Natural killer cell treated with Interleukin-12 subunit alpha and Interleukin-12 subunit beta and Interleukin-15 and Interleukin-18, amount 100 ng/mL, for 72 hours (primary cell): ENCODE measurements at regions not wholly inside any gene's neighbourhood (a gene's known extent, or its start where the extent isn't known, plus 50 kb on each side); places are given as distances from the start of the nearest gene placed in this dataset.

Experiments
- ATAC-seq, 2 donors: fragments of 150-1000 bp; cut with Tn5 transposase in 1 of 2; sonication (Bioruptor Pico), chemical (Tn5 transposase) in 1 of 2; 2 replicates each; pipeline ENCODE4 v1.10.0; 2021
- DNase-seq: peaks from one replicate; pipeline ENCODE4 v3.0.0; 2022; ENCODE audit warnings: low spot score
- H3K27ac Mint-ChIP-seq, 2 donors: 1 replicate in 1 of 2; 2 replicates in 1 of 2; pipeline ENCODE4 v1.8.0; 2022; ENCODE audit warnings: mixed read lengths in 2 of 2, mild to moderate bottlenecking in 1 of 2, moderate library complexity in 1 of 2
- H3K27me3 Mint-ChIP-seq, 2 donors: 1 replicate in 1 of 2; 2 replicates in 1 of 2; pipeline ENCODE4 v1.8.0; 2022; ENCODE audit warnings: mixed read lengths in 2 of 2
- H3K36me3 Mint-ChIP-seq: one replicate; pipeline ENCODE4 v1.8.0; 2022; ENCODE audit warnings: mixed read lengths
- H3K4me1 Mint-ChIP-seq, 2 donors: 1 replicate in 1 of 2; 2 replicates in 1 of 2; pipeline ENCODE4 v1.8.0; 2022; ENCODE audit warnings: low read depth in 2 of 2, mixed read lengths in 2 of 2, mild to moderate bottlenecking in 1 of 2
- H3K4me3 Mint-ChIP-seq: one replicate; pipeline ENCODE4 v1.8.0; 2022; ENCODE audit warnings: mixed read lengths
- H3K9me3 Mint-ChIP-seq: 2 replicates; pipeline ENCODE4 v1.8.0; 2022; ENCODE audit warnings: mixed read lengths

DNA sequence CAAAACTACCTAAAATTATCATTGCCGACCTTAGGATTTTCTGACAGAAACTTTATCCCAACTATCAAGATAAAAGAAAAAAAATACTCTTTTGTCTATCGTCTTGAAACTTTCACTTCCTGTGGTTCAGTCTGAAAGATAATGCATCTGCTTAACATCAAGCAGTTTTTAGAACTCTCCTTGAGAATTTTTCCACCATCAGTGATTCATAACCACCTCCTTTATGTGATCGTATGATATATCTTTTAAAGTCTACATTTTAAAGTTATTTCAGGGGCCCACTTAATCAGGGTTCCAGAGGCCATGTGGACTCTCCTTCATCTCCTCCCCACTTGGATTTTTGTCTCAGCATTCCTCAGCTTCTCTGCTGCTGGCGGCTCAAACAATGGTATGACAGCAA, 272.8 kb upstream of the TENM3 start:
- DNase-seq (no peak), ATAC-seq (no peak)
- Mint-ChIP-seq H3K36me3 (no peaks in the 10 kb centered on the region), H3K9me3 (peaks cover 10% of the 10 kb centered on the region), H3K27me3 (peaks cover 0 to 6% of the 10 kb centered on the region in 2 donors), H3K4me3 (no peak overlapping the region), H3K27ac (no peak overlapping the region), H3K4me1 (no peaks in the 10 kb centered on the region)

DNA sequence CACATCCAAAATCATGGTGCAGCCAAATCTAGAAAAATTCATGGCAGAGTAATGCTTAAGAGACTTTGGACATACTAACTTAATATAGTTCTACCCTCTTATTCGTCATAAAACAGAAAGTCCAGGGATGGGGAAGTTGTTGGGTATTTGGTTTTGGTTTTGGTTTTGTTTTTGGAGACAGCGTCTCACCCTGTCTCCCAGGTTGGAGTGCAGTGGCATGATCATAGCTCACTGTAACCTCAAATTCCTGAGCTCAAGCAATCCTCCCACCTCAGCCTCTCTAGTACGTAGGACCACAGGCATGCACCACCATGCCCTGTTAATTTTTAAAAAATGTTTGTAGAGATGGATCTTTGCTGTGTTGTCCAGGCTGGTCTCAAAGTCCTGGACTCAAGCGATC, 271.8 kb upstream of the TENM3 start:
- peak overlapping the region; percentile 64 for H3K4me3 Mint-ChIP-seq
- H3K27ac Mint-ChIP-seq = no peak overlapping the region
- no peaks in the 10 kb centered on the region for H3K27me3 Mint-ChIP-seq
- no peak for DNase-seq
- H3K9me3 Mint-ChIP-seq = peaks cover 12% of the 10 kb centered on the region
- peak in 1 of 2 donors; percentile 24 for ATAC-seq
- H3K4me1 Mint-ChIP-seq = no peaks in the 10 kb centered on the region
- H3K36me3 Mint-ChIP-seq = no peaks in the 10 kb centered on the region

DNA sequence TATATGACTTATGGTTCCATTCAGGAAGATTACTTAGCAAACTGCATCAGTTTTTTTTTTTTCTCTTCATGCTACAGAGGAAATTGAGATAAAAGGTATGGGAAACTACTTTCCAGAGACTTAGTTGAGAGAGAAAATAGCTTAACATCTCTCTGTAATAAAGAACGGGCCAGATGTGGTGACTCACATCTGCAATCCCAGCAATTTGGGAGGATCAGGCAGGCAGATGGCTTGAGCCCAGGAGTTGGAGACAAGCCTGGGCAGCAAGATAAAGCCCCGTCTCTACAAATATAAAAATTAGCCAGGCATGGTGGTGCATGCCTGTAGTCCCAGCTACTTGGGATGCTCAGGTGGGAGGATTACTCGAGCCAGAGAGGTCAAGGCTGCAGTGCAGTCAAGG, 271.2 kb upstream of the TENM3 start:
- DNase-seq = no peak
- Mint-ChIP-seq H3K27ac (no peak overlapping the region), H3K4me3 (peak overlapping the region; percentile 64), H3K4me1 (no peaks in the 10 kb centered on the region), H3K27me3 (no peaks in the 10 kb centered on the region), H3K9me3 (peaks cover 15% of the 10 kb centered on the region), H3K36me3 (no peaks in the 10 kb centered on the region)
- ATAC-seq = no peak

DNA sequence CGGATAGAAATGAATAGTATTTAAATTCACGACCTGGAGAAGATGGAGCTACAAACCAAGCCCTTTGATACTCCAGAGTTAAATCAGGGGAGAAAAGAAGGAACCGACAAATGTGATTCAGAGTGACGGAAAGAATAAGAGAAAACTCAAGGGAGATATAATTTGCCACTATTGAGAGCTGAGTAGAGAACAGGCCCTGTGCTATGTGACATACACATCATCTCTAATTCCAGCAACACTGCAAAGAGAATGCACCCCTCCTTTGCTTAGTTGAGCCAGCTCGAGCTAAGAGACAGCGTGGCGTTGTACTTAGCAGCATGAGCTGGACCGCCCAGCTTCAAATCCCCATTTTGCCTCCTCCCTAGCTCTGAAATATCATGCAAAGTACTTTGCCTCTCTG, 266.4 kb upstream of the TENM3 start:
- H3K36me3 Mint-ChIP-seq = no peaks in the 10 kb centered on the region
- peaks cover 0 to 7% of the 10 kb centered on the region in 2 donors for H3K27me3 Mint-ChIP-seq
- no peak overlapping the region for H3K4me3 Mint-ChIP-seq
- no peak for DNase-seq
- H3K9me3 Mint-ChIP-seq = peaks cover 18% of the 10 kb centered on the region
- H3K4me1 Mint-ChIP-seq = no peaks in the 10 kb centered on the region
- no peak for ATAC-seq
- no peak overlapping the region for H3K27ac Mint-ChIP-seq

DNA sequence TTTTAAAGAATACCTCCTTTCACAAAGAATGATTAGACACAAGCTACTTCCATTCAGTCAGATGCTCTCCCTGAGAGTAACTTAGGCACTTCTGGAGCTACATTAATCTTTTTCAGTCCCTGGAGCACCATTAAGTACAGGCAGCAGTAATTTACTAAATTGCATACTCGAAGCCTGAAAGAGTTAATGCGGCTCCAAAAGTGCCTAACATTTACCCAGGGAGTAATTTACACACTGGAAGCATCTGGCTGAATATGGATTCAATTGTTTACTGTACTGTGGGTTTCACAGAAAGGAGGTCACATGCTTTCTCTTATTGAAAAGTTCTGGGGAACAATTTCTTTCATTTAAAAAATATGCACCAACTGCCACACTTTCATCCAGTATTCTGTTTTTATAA, 260.8 kb upstream of the TENM3 start:
- H3K4me3 Mint-ChIP-seq = no peak overlapping the region
- H3K36me3 Mint-ChIP-seq = no peaks in the 10 kb centered on the region
- ATAC-seq (no peak), DNase-seq (no peak)
- no peak overlapping the region for H3K27ac Mint-ChIP-seq
- peaks cover 0 to 17% of the 10 kb centered on the region in 2 donors for H3K27me3 Mint-ChIP-seq
- H3K4me1 Mint-ChIP-seq = no peaks in the 10 kb centered on the region
- peaks cover 23% of the 10 kb centered on the region for H3K9me3 Mint-ChIP-seq

DNA sequence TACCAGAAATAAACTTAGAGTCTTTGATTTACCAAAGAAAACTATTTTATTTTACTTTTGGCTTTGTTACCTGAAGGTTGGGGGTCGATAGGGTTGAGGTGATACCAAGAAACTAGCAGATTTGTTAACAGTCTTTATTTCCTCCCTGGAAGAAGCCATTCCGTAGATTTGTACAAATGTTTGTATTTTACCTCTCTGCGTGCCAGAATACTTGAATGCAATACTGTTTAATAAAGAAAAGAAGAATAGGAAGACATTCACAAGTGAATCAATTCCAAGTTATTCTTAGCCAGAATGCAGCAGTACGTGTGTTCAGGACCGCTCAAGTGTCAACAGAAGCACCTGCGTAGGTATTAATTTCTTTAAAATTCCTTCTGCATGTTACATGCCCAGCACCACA, 260.3 kb upstream of the TENM3 start:
- H3K27me3 Mint-ChIP-seq = peaks cover 0 to 17% of the 10 kb centered on the region in 2 donors
- ATAC-seq = no peak
- H3K36me3 Mint-ChIP-seq = no peaks in the 10 kb centered on the region
- H3K4me3 Mint-ChIP-seq = no peak overlapping the region
- no peaks in the 10 kb centered on the region for H3K4me1 Mint-ChIP-seq
- no peak overlapping the region for H3K27ac Mint-ChIP-seq
- H3K9me3 Mint-ChIP-seq = peaks cover 22% of the 10 kb centered on the region
- no peak for DNase-seq

DNA sequence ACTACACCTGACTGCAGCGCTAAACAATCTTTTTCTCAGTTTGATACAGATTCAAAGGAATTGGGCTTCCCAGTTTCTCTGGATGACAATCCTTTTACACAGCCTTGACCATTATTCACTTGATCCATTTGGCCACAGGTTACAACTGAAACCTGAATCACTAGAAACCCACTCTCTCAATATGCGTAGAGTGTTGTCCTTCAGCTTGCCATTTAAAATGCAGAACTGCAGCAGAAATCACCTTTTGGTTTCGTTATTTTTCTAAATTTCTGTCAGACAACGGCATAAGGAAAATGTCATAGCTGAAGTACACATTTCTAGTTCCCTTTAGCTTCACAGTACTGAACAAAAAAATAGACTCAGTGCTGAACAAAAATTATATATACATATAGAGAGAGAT, 255.8 kb upstream of the TENM3 start:
- Mint-ChIP-seq H3K27me3 (peaks cover 0 to 16% of the 10 kb centered on the region in 2 donors), H3K9me3 (peaks cover 21% of the 10 kb centered on the region), H3K36me3 (no peaks in the 10 kb centered on the region), H3K4me3 (no peak overlapping the region), H3K4me1 (no peaks in the 10 kb centered on the region), H3K27ac (no peak overlapping the region)
- DNase-seq (no peak), ATAC-seq (no peak)

DNA sequence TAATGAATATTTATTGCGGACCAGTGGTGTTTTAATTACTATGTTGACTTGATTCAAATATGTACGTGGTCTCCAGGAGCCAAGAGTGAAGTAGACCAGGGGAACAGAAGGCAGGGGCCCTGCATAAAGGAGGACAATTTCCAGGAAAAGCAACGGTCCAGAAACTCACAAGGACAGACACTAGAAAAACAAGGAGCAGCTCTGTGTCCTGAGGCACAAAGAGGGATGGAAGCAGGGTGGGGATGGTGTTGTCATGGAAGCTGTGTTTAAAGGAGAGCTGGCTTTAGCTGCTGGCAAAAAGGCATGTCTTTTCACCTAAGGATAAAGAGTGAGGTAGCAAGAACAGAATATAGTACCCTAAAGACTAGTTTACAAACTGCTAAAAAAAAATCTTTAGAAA, 254.1 kb upstream of the TENM3 start:
- no peak overlapping the region for H3K27ac Mint-ChIP-seq
- ATAC-seq (no peak), DNase-seq (no peak)
- no peaks in the 10 kb centered on the region for H3K4me1 Mint-ChIP-seq
- no peaks in the 10 kb centered on the region for H3K36me3 Mint-ChIP-seq
- no peak overlapping the region for H3K4me3 Mint-ChIP-seq
- H3K27me3 Mint-ChIP-seq = peaks cover 0 to 16% of the 10 kb centered on the region in 2 donors
- H3K9me3 Mint-ChIP-seq = peaks cover 21% of the 10 kb centered on the region

DNA sequence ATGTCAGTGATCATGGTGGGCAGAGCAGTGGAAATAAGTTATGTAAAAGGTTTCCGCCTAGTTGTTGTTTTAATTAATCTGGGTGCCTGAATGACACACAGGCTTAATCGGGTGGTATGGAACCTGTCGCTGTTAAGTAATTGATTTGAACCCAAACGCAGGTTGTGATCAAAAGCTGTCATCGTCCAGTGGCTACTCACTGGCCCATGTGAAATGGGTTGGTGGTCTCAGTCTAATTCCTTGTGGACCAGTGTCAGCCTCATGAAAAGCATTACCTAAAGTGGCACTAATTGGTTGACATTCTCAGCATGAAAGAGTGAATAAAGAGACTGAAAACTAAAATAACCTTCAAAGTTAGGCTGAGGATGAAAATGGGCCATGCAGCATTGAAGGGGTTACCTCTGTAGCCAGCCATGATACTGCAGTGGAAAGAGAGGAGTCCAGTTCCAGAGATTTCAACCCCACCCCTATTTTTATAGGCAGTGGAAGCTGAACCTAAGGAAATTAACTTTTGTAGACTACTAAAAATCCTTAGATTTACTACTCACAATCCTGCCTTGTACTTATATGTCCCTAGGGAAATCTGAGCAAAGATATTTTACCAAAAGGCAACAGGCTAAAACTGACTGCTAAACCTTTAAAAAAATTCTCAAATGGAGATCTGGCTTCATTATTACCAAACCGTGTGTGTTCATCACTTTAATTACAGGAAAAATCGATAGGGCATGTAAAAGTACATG, 251.7 kb upstream of the TENM3 start:
- Mint-ChIP-seq H3K9me3 (peaks cover 18% of the 10 kb centered on the region), H3K27ac (no peak overlapping the region), H3K4me1 (no peaks in the 10 kb centered on the region), H3K36me3 (no peaks in the 10 kb centered on the region), H3K4me3 (no peak overlapping the region), H3K27me3 (peaks cover 0 to 7% of the 10 kb centered on the region in 2 donors)
- DNase-seq = no peak
- ATAC-seq = no peak

DNA sequence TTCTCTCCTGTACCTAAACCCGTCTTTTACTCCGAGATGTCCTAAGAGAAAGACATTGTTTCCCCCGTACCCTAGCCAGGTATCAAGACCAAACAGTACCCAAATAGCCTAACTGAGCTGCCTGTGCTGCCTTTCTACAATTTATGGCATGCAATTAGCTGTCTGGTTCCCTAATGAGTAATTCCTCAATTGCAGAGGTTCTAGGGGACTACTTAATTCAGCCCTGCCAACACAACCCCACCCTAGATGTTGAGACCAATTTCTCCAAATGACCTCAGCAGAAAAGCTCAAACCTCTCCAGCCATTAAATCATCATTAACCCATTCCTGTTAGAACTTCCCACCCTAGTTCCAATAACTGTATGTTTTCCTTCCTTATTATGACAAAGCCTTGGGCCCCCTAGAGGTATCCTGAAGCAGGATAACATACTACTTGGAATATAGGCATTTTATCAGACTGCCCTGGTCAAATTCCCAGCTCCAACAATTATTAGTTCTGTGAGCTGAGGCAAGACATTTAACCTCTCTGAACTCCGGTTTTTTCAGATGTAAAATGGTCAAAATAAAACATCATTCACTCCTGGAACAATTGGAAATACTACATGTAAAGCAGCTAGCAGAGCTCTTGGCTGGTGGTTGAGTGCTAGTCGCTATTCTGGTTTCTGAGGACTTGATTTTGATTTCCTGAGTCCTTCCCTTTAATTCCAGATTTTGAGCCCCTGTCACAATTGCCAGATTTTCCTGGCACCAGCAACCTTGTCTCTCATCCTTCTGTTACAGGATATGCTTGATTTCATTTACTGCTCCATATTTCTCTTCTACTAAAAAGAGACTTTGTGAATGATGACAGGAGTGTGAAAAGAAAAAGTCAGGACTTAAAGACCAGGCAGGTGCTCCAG, 244.6 kb upstream of the TENM3 start:
- no peak for ATAC-seq
- Mint-ChIP-seq H3K27ac (no peak overlapping the region), H3K9me3 (peaks cover 16% of the 10 kb centered on the region), H3K4me1 (no peaks in the 10 kb centered on the region), H3K4me3 (no peak overlapping the region), H3K27me3 (no peaks in the 10 kb centered on the region), H3K36me3 (no peaks in the 10 kb centered on the region)
- no peak for DNase-seq

DNA sequence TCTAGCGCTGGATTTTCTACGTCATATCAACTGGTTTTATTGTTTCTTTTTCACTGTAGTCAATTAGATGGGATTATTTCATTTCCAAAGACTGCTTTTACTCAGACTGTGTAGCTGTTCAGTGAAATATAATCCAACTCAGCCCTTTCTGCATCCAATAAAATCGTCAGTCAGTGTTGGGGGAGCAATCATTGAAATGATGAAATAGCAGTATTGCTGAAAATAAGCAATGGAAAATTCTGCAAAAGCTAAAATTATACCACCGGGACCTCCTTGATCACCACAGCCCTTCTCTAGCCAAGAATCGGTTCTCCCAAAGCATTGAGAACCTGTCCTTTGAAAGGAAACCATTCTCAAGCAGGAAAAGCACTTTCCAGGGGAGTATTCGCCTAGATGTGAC, 243.1 kb upstream of the TENM3 start:
- no peak for ATAC-seq
- Mint-ChIP-seq H3K27me3 (no peaks in the 10 kb centered on the region), H3K27ac (no peak overlapping the region), H3K36me3 (no peaks in the 10 kb centered on the region), H3K4me1 (no peaks in the 10 kb centered on the region), H3K9me3 (peaks cover 21% of the 10 kb centered on the region), H3K4me3 (no peak overlapping the region)
- DNase-seq = no peak

DNA sequence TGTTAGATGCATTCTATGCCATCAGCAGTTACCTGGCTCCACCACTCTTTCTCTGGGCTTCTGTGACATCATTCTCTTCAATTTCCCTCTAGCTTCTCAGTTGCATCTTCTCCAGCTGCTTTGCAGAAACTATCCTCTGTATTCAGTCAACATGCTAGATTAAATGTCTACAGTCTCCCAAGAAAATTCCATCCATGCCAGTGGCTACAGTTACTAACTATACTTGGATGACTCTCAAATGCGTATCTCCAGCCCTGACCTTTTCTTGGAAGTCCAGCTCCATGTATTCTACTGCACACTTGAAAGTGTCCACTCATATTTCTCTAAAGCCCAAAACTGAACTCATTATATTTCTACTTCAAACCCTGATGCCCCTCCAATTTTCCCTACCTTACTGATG, 232.3 kb upstream of the TENM3 start:
- no peak overlapping the region for H3K27ac Mint-ChIP-seq
- H3K4me3 Mint-ChIP-seq = no peak overlapping the region
- ATAC-seq (no peak), DNase-seq (no peak)
- H3K4me1 Mint-ChIP-seq = no peaks in the 10 kb centered on the region
- no peaks in the 10 kb centered on the region for H3K27me3 Mint-ChIP-seq
- peaks cover 17% of the 10 kb centered on the region for H3K9me3 Mint-ChIP-seq
- H3K36me3 Mint-ChIP-seq = no peaks in the 10 kb centered on the region

DNA sequence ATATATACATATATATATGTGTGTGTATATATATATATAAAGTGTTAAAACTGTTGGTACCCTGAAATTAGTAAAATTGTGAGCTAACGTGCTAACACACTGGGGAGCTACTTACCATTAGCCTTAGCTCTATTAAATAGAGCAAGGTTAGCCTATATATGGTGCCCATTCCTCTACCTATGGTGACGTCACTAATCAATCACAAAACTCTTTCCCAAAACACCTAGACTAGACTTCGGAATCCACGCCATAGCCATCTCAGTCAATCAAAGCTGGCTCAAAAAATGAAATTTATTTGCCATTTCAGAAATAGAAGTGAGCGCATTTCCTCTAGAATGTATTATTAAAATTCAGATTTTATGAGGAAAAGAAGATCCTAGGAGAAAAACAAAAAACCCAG, 229.0 kb upstream of the TENM3 start:
- no peak overlapping the region for H3K27ac Mint-ChIP-seq
- ATAC-seq = no peak
- no peak for DNase-seq
- H3K36me3 Mint-ChIP-seq = no peaks in the 10 kb centered on the region
- peaks cover 0 to 11% of the 10 kb centered on the region in 2 donors for H3K4me1 Mint-ChIP-seq
- H3K4me3 Mint-ChIP-seq = no peak overlapping the region
- no peaks in the 10 kb centered on the region for H3K27me3 Mint-ChIP-seq
- peaks cover 5% of the 10 kb centered on the region for H3K9me3 Mint-ChIP-seq

DNA sequence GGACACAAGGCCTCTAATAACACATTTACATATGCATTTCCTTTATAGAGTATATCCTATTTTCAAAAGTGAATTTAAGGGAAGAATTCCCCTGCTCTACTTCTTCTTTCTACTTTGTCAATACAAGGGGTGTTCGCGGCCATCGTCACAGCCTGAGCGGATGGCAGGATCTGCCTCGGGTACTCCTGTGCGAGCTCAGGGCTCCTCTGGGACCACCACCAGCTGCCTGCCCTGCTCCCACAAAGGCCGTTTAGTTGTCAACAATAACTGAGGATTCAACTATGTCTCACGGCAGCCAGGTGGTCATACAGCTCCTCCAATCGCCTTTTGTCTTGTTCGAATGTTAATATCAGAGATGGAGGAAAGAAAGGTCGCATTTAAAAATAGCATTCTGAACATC, 228.2 kb upstream of the TENM3 start:
- Mint-ChIP-seq H3K4me3 (no peak overlapping the region), H3K4me1 (peaks cover 0 to 15% of the 10 kb centered on the region in 2 donors), H3K9me3 (peaks cover 7% of the 10 kb centered on the region), H3K36me3 (no peaks in the 10 kb centered on the region), H3K27ac (no peak overlapping the region), H3K27me3 (no peaks in the 10 kb centered on the region)
- no peak for ATAC-seq
- no peak for DNase-seq
